ENCODE measurements at regions not wholly inside any gene's neighbourhood (a gene's known extent, or its start where the extent isn't known, plus 50 kb on each side); places are given as distances from the start of the nearest gene placed in this dataset.

DNA sequence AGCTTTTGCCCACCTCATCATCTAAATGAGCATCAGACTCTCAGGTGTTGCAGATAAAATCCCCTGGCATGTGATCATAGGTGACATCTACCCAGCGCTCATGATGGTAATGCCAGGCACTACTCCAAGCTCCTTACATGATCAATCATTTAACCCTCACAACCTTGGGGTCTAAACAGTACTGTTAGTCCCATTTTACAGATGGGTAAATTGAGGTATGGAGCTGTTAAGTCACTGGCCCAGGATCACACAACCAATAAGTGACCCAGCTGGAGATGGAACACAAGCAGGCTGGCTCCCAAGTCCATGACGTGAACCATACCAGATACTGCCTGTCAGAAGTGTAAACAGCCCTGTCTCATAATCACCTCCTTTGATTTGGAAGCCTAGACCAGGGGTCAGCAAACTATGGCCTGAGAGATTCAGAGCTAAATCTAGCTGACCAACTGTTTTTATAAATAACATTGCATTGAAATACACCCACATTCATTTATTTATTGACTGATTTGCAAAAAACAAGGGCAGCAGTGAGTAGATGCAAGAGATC, 79.2 kb downstream of the UNC5CL start:
- no peak overlapping the region for H2AFZ ChIP-seq (ENCODE audit: low read length)
- peak overlapping the region; percentile 14; the same call in 1 of the 2 replicates for H3K4me2 ChIP-seq (ENCODE audit: low read depth, low read length)
- no peaks in the 10 kb centered on the region for H3K79me2 ChIP-seq (ENCODE audit: insufficient read depth, low read length)
- FAIRE-seq (no peak), DNase-seq (ENCODE audit: low spot score) (peak; percentile 43), ATAC-seq (no peak)
- BruUV-seq (replicated peaks) = no TSS peak
- ChIA-PET POLR2A (interaction anchor here (2.5 kb wide), 1 partner anchor 80 kb away, joined by 12 read pairs; the partner anchor contains the start of gene UNC5CL), CTCF (ENCODE audit: low intra/inter-chr PET ratio, low total read pairs) (no interaction called here)
- WGBS (ENCODE audit: low lambda C conversion rate) = 8% methylated on average over 2 of the region's 2 CpGs
- H3K4me1 ChIP-seq (ENCODE audit: insufficient read depth, low read length) = peaks cover 79% of the 10 kb centered on the region
- intact Hi-C loops (cut with micrococcal nuclease; ENCODE audit: unreplicated experiment) (loop anchor here (2.0 to 5.0 kb wide), 3 partner anchors 37 to 113 kb away; partner anchors contain the start of genes NFYA and OARD1), in situ Hi-C loops (cut with HindIII; ENCODE audit: extremely low pct_ligation_motif_present, low pct_unique_long_range_greater_than_20kb) (no loop called here)
- no peaks in the 10 kb centered on the region for H3K27me3 ChIP-seq (ENCODE audit: control insufficient read depth in 1 of 2, insufficient read depth in 2 of 2, low read length in 2 of 2)
- no peaks in the 10 kb centered on the region for H3K9me3 ChIP-seq (ENCODE audit: low read length)
- H3K27ac ChIP-seq (ENCODE audit: extremely low read length, insufficient read depth, low read length) = no peak overlapping the region
- H3K4me3 ChIP-seq (replicated peaks in 1 of 3; ENCODE audit: insufficient read depth in 1 of 3, low read depth in 2 of 3, low read length in 3 of 3) = no peak overlapping the region
- H4K20me1 ChIP-seq (ENCODE audit: insufficient read depth, low read length) = no peaks in the 10 kb centered on the region
- no peaks in the 10 kb centered on the region for H3K36me3 ChIP-seq (replicated peaks in 1 of 2; ENCODE audit: control insufficient read depth in 1 of 2, insufficient read depth in 2 of 2, low read length in 2 of 2)
- no peak overlapping the region for H3K9ac ChIP-seq (ENCODE audit: insufficient read depth, low read depth, low read length)
- TF ChIP-seq ZNF598 (CRISPR knock-in tag; IDR thresholded peaks at IDR 0.05; ENCODE audit: borderline replicate concordance) (no peak), CREB1 (IDR thresholded peaks at IDR 0.05) (peak; percentile 51; the same call in 1 of the 2 replicates), CREB1 (CRISPR knock-in tag; IDR thresholded peaks at IDR 0.05) (no peak), ZNF12 (CRISPR knock-in tag; IDR thresholded peaks at IDR 0.05) (0 out of 2 replicates have a peak, but pooled peaks have one; percentile 25), ZNF124 (CRISPR knock-in tag; IDR thresholded peaks at IDR 0.05) (no peak), ZKSCAN5 (CRISPR knock-in tag; IDR thresholded peaks at IDR 0.05) (peak; percentile 89), SMC3 (IDR thresholded peaks at IDR 0.05; ENCODE audit: low read length) (no peak), ZNF34 (CRISPR knock-in tag; IDR thresholded peaks at IDR 0.05; ENCODE audit: borderline replicate concordance) (no peak), SCMH1 (CRISPR knock-in tag; IDR thresholded peaks at IDR 0.05; ENCODE audit: borderline replicate concordance) (no peak), FOXA3 (CRISPR knock-in tag; IDR thresholded peaks at IDR 0.05) (peak; percentile 35; the same call in 1 of the 2 replicates), ZNF629 (CRISPR knock-in tag; conservative IDR thresholded peaks at IDR 0.05) (peak; percentile 97), FOXA1 (IDR thresholded peaks at IDR 0.05) (no peak), FOXA1 (CRISPR knock-in tag; IDR thresholded peaks at IDR 0.05) (0 out of 2 replicates have a peak, but pooled peaks have one; percentile 30)
- TF ChIP-seq, protein P1, sequence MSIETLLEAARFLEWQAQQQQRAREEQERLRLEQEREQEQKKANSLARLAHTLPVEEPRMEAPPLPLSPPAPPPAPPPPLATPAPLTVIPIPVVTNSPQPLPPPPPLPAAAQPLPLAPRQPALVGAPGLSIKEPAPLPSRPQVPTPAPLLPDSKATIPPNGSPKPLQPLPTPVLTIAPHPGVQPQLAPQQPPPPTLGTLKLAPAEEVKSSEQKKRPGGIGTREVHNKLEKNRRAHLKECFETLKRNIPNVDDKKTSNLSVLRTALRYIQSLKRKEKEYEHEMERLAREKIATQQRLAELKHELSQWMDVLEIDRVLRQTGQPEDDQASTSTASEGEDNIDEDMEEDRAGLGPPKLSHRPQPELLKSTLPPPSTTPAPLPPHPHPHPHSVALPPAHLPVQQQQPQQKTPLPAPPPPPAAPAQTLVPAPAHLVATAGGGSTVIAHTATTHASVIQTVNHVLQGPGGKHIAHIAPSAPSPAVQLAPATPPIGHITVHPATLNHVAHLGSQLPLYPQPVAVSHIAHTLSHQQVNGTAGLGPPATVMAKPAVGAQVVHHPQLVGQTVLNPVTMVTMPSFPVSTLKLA (IDR thresholded peaks at IDR 0.05) = no peak
- TF ChIP-seq, protein P2, sequence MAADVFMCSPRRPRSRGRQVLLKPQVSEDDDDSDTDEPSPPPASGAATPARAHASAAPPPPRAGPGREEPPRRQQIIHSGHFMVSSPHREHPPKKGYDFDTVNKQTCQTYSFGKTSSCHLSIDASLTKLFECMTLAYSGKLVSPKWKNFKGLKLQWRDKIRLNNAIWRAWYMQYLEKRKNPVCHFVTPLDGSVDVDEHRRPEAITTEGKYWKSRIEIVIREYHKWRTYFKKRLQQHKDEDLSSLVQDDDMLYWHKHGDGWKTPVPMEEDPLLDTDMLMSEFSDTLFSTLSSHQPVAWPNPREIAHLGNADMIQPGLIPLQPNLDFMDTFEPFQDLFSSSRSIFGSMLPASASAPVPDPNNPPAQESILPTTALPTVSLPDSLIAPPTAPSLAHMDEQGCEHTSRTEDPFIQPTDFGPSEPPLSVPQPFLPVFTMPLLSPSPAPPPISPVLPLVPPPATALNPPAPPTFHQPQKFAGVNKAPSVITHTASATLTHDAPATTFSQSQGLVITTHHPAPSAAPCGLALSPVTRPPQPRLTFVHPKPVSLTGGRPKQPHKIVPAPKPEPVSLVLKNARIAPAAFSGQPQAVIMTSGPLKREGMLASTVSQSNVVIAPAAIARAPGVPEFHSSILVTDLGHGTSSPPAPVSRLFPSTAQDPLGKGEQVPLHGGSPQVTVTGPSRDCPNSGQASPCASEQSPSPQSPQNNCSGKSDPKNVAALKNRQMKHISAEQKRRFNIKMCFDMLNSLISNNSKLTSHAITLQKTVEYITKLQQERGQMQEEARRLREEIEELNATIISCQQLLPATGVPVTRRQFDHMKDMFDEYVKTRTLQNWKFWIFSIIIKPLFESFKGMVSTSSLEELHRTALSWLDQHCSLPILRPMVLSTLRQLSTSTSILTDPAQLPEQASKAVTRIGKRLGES (CRISPR knock-in tag; IDR thresholded peaks at IDR 0.05; ENCODE audit: borderline replicate concordance) = no peak
- TF ChIP-seq, protein P3, sequence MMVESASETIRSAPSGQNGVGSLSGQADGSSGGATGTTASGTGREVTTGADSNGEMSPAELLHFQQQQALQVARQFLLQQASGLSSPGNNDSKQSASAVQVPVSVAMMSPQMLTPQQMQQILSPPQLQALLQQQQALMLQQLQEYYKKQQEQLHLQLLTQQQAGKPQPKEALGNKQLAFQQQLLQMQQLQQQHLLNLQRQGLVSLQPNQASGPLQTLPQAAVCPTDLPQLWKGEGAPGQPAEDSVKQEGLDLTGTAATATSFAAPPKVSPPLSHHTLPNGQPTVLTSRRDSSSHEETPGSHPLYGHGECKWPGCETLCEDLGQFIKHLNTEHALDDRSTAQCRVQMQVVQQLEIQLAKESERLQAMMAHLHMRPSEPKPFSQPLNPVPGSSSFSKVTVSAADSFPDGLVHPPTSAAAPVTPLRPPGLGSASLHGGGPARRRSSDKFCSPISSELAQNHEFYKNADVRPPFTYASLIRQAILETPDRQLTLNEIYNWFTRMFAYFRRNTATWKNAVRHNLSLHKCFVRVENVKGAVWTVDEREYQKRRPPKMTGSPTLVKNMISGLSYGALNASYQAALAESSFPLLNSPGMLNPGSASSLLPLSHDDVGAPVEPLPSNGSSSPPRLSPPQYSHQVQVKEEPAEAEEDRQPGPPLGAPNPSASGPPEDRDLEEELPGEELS (CRISPR knock-in tag; IDR thresholded peaks at IDR 0.05) = 0 out of 2 replicates have a peak, but pooled peaks have one; percentile 7
- TF ChIP-seq, protein P4, sequence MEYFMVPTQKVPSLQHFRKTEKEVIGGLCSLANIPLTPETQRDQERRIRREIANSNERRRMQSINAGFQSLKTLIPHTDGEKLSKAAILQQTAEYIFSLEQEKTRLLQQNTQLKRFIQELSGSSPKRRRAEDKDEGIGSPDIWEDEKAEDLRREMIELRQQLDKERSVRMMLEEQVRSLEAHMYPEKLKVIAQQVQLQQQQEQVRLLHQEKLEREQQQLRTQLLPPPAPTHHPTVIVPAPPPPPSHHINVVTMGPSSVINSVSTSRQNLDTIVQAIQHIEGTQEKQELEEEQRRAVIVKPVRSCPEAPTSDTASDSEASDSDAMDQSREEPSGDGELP (IDR thresholded peaks at IDR 0.05; ENCODE audit: borderline replicate concordance, low read depth) = peak; percentile 21; the same call in 1 of the 2 replicates
